Keratinocyte (primary cell): ENCODE measurements at regions not wholly inside any gene's neighbourhood (a gene's known extent, or its start where the extent isn't known, plus 50 kb on each side); places are given as distances from the start of the nearest gene placed in this dataset.

Experiments used
- DNase-seq: peaks from one replicate; pipeline ENCODE4 v3.0.0-alpha.2; 2011; ENCODE audit warnings: low read depth, missing footprints, low spot score
- FAIRE-seq: peaks from 2 replicates; lab custom pipeline; 2011; peaks lifted over from hg19 to GRCh38; lab: Jason Lieb, UNC
- H2AFZ ChIP-seq: 2 replicates; pipeline ENCODE4 v1.6.0; 2012; ENCODE audit warnings: low read length, control low read depth, inconsistent platforms; ENCODE audit not compliant: control insufficient read depth
- H3K27ac ChIP-seq: 2 replicates; pipeline ENCODE4 v1.5.1; 2011; ENCODE audit warnings: low read length; ENCODE audit not compliant: control insufficient read depth, insufficient read depth
- H3K27me3 ChIP-seq: 3 replicates; pipeline ENCODE4 v1.6.0; 2011; ENCODE audit warnings: low read length; ENCODE audit not compliant: control insufficient read depth, insufficient read depth; ENCODE audit errors: extremely low read depth
- H3K36me3 ChIP-seq, 2 experiments: 2 replicates in 1 of 2; 3 replicates in 1 of 2; pipeline ENCODE4 v1.5.1; 2011; ENCODE audit warnings: low read length in 2 of 2, mild to moderate bottlenecking in 1 of 2; ENCODE audit not compliant: control insufficient read depth in 2 of 2, insufficient read depth in 2 of 2; ENCODE audit errors: extremely low read depth in 1 of 2
- H3K4me1 ChIP-seq: 3 replicates; pipeline ENCODE4 v1.5.1; 2011; ENCODE audit warnings: low read length; ENCODE audit not compliant: control insufficient read depth, insufficient read depth; ENCODE audit errors: extremely low read depth
- H3K4me2 ChIP-seq: 3 replicates; pipeline ENCODE4 v1.6.0; 2011; ENCODE audit warnings: low read depth, low read length; ENCODE audit not compliant: control insufficient read depth, insufficient read depth; ENCODE audit errors: extremely low read depth
- H3K4me3 ChIP-seq, 3 experiments: fragments of 200-600 bp in 1 of 3; sonication (generic) in 1 of 3; 2 replicates in 2 of 3; 3 replicates in 1 of 3; pipeline ENCODE4 v1.5.1; 2011 to 2016; ENCODE audit warnings: low read length in 3 of 3, mild to moderate bottlenecking in 3 of 3, control low read depth in 2 of 3, inconsistent platforms in 1 of 3, low read depth in 1 of 3, mixed read lengths in 1 of 3, mixed run types in 1 of 3, moderate library complexity in 1 of 3; ENCODE audit not compliant: control insufficient read depth in 2 of 3, insufficient read depth in 2 of 3; ENCODE audit errors: extremely low read depth in 1 of 3
- H3K79me2 ChIP-seq: 2 replicates; pipeline ENCODE4 v1.6.0; 2012; ENCODE audit warnings: low read length; ENCODE audit not compliant: control insufficient read depth, insufficient read depth
- H3K9ac ChIP-seq: 3 replicates; pipeline ENCODE4 v1.6.0; 2011; ENCODE audit warnings: low read length; ENCODE audit not compliant: control insufficient read depth, insufficient read depth; ENCODE audit errors: extremely low read depth
- H3K9me1 ChIP-seq: 3 replicates; pipeline ENCODE4 v1.6.0; 2011; ENCODE audit warnings: low read length; ENCODE audit not compliant: control insufficient read depth, insufficient read depth; ENCODE audit errors: extremely low read depth
- H3K9me3 ChIP-seq: 2 replicates; pipeline ENCODE4 v1.5.1; 2012; ENCODE audit warnings: low read depth, low read length; ENCODE audit not compliant: control insufficient read depth
- H4K20me1 ChIP-seq: 3 replicates; pipeline ENCODE4 v1.6.0; 2011; ENCODE audit warnings: low read length; ENCODE audit not compliant: control insufficient read depth, insufficient read depth; ENCODE audit errors: extremely low read depth
- CTCF ChIP-seq, 3 experiments: IDR thresholded peaks in 1 of 3; conservative IDR thresholded peaks in 1 of 3; optimal IDR thresholded peaks in 1 of 3; 2 replicates in 2 of 3; 3 replicates in 1 of 3; pipeline versions ENCODE3 to v1.5.1; 2011; ENCODE audit warnings: low read length in 3 of 3, mild to moderate bottlenecking in 3 of 3, moderate library complexity in 2 of 3, control low read depth in 1 of 3, inconsistent platforms in 1 of 3; ENCODE audit not compliant: insufficient read depth in 2 of 3; ENCODE audit errors: extremely low read depth in 1 of 3
- EZH2 ChIP-seq: IDR thresholded peaks from one replicate; pipeline ENCODE4 v1.6.1; 2012; ENCODE audit warnings: inconsistent platforms, mild to moderate bottlenecking, low read length, moderate library complexity
- dilution Hi-C: fragments of 300-500 bp; cut with MboI; formaldehyde crosslinking; loops from one replicate; pipeline ENCODE4 v1.7.0; 2020; ENCODE audit warnings: low sequenced_read_pairs; ENCODE audit not compliant: extremely low pct_ligation_motif_present

- FAIRE-seq (no peak), DNase-seq (no peak)
- no peaks in the 10 kb centered on the region for H3K9me1 ChIP-seq
- no peaks in the 10 kb centered on the region for H3K27me3 ChIP-seq
- no peak overlapping the region for H3K4me3 ChIP-seq
- no peaks in the 10 kb centered on the region for H3K36me3 ChIP-seq
- H2AFZ ChIP-seq, result no peak overlapping the region
- no peaks in the 10 kb centered on the region for H4K20me1 ChIP-seq
- H3K4me2 ChIP-seq, result no peak overlapping the region
- dilution Hi-C loops, result no loop called here
- H3K4me1 ChIP-seq, result no peaks in the 10 kb centered on the region
- H3K9ac ChIP-seq, result no peak overlapping the region
- TF ChIP-seq EZH2 (no peak), CTCF (optimal IDR thresholded peaks at IDR 0.05 in 1 of 3, IDR thresholded peaks at IDR 0.05 in 1 of 3, conservative IDR thresholded peaks at IDR 0.05 in 1 of 3; ENCODE audit: extremely low read depth in 1 of 3, insufficient read depth in 2 of 3, low read length in 3 of 3) (no peak)
- H3K79me2 ChIP-seq, result no peaks in the 10 kb centered on the region
- no peak overlapping the region for H3K27ac ChIP-seq
- peaks cover 1% of the 10 kb centered on the region for H3K9me3 ChIP-seq
These were observed 1948.4 kb upstream of the IGFBP7 start for GRCh38 chr4:59058543-59058942.

- Histone ChIP-seq H4K20me1 (no peaks in the 10 kb centered on the region), H3K9me3 (peaks cover 1% of the 10 kb centered on the region), H3K9me1 (no peaks in the 10 kb centered on the region), H3K4me2 (no peak overlapping the region), H3K4me1 (no peaks in the 10 kb centered on the region), H3K27me3 (no peaks in the 10 kb centered on the region), H3K4me3 (no peak overlapping the region), H3K79me2 (no peaks in the 10 kb centered on the region), H3K27ac (no peak overlapping the region), H2AFZ (no peak overlapping the region), H3K36me3 (no peaks in the 10 kb centered on the region), H3K9ac (no peak overlapping the region)
- no peak for FAIRE-seq
- dilution Hi-C loops, result no loop called here
- TF ChIP-seq CTCF (optimal IDR thresholded peaks at IDR 0.05 in 1 of 3, IDR thresholded peaks at IDR 0.05 in 1 of 3, conservative IDR thresholded peaks at IDR 0.05 in 1 of 3; ENCODE audit: extremely low read depth in 1 of 3, insufficient read depth in 2 of 3, low read length in 3 of 3) (no peak), EZH2 (no peak)
- DNase-seq, result no peak
These were observed 1950.0 kb upstream of the IGFBP7 start for GRCh38 chr4:59060002-59060846.
